ENCODE measurements at regions not wholly inside any gene's neighbourhood (a gene's known extent, or its start where the extent isn't known, plus 50 kb on each side); places are given as distances from the start of the nearest gene placed in this dataset.

GRCh38 chr6:2416128-2416712, 170.8 kb upstream of the GMDS start:
- no peak for TF ChIP-seq MYC (IDR thresholded peaks at IDR 0.05; ENCODE audit: low read depth, low read length)
- TF ChIP-seq, protein P1, sequence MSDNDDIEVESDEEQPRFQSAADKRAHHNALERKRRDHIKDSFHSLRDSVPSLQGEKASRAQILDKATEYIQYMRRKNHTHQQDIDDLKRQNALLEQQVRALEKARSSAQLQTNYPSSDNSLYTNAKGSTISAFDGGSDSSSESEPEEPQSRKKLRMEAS (IDR thresholded peaks at IDR 0.05; ENCODE audit: low read depth, low read length) = no peak
- TF ChIP-seq CTCF (IDR thresholded peaks at IDR 0.05; ENCODE audit: low read depth, low read length) = no peak
- TF ChIP-seq POLR2A (IDR thresholded peaks at IDR 0.05; ENCODE audit: extremely low read depth, insufficient read length) = no peak
- H3K4me3 ChIP-seq (ENCODE audit: low read depth, low read length) = no peak overlapping the region

GRCh38 chr6:2414885-2415547, 169.6 kb upstream of the GMDS start:
- DNase-seq (ENCODE audit: low read depth) = no peak
- no peak for TF ChIP-seq CTCF (IDR thresholded peaks at IDR 0.05; ENCODE audit: low read depth, low read length)
- no peak for TF ChIP-seq MYC (IDR thresholded peaks at IDR 0.05; ENCODE audit: low read depth, low read length)
- TF ChIP-seq, protein P1 (IDR thresholded peaks at IDR 0.05; ENCODE audit: low read depth, low read length) = no peak
- TF ChIP-seq POLR2A (IDR thresholded peaks at IDR 0.05; ENCODE audit: extremely low read depth, insufficient read length) = no peak
- H3K4me3 ChIP-seq (ENCODE audit: low read depth, low read length) = no peak overlapping the region

More at GRCh38 chr6:2416128-2416712, 170.8 kb upstream of the GMDS start:
- DNase-seq (ENCODE audit: low read depth) = no peak

GRCh38 chr6:2412731-2413130, 167.3 kb upstream of the GMDS start:
- TF ChIP-seq CTCF (IDR thresholded peaks at IDR 0.05; ENCODE audit: low read depth, low read length) (no peak), MYC (IDR thresholded peaks at IDR 0.05; ENCODE audit: low read depth, low read length) (no peak), POLR2A (IDR thresholded peaks at IDR 0.05; ENCODE audit: extremely low read depth, insufficient read length) (no peak)
- TF ChIP-seq, protein P1 (IDR thresholded peaks at IDR 0.05; ENCODE audit: low read depth, low read length) = no peak
- no peak overlapping the region for H3K4me3 ChIP-seq (ENCODE audit: low read depth, low read length)
- no peak for DNase-seq (ENCODE audit: low read depth)

GRCh38 chr6:2410656-2411380, 165.4 kb upstream of the GMDS start:
- peak; percentile 39 for DNase-seq (ENCODE audit: low read depth)
- no peak overlapping the region for H3K4me3 ChIP-seq (ENCODE audit: low read depth, low read length)
- TF ChIP-seq CTCF (IDR thresholded peaks at IDR 0.05; ENCODE audit: low read depth, low read length) (no peak), POLR2A (IDR thresholded peaks at IDR 0.05; ENCODE audit: extremely low read depth, insufficient read length) (no peak), MYC (IDR thresholded peaks at IDR 0.05; ENCODE audit: low read depth, low read length) (no peak)
- TF ChIP-seq, protein P1 (IDR thresholded peaks at IDR 0.05; ENCODE audit: low read depth, low read length) = no peak

- no peak for TF ChIP-seq CTCF (IDR thresholded peaks at IDR 0.05; ENCODE audit: low read depth, low read length)
- TF ChIP-seq POLR2A (IDR thresholded peaks at IDR 0.05; ENCODE audit: extremely low read depth, insufficient read length) = no peak
- no peak for TF ChIP-seq MYC (IDR thresholded peaks at IDR 0.05; ENCODE audit: low read depth, low read length)
- DNase-seq (ENCODE audit: low read depth) = no peak
- no peak overlapping the region for H3K4me3 ChIP-seq (ENCODE audit: low read depth, low read length)
Measured at GRCh38 chr6:2407525-2407924, 162.1 kb upstream of the GMDS start.

Measured in NB4 (cell line).